ENCODE measurements at regions not wholly inside any gene's neighbourhood (a gene's known extent, or its start where the extent isn't known, plus 50 kb on each side); places are given as distances from the start of the nearest gene placed in this dataset.

DNA sequence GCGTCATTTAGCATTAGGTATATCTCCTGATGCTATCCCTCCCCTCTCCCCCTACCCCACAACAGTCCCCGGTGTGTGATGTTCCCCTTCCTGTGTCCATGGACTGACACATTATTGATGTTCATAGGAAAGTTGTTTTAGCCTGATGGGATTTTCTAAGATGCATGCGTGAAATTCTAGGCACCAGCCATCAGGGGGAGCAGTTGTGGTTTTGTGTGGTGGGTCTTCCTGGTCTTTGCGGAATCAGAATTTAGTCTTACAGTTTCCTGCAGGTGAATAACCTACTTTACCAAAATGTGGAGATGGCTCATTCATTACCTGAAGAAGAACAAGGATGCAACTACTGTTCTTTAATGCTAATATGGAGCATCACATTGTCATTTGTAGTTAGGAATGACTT lies 455.0 kb upstream of the THBS1 start:
- DNase-seq (ENCODE audit: low spot score) = peak; percentile 34

DNA sequence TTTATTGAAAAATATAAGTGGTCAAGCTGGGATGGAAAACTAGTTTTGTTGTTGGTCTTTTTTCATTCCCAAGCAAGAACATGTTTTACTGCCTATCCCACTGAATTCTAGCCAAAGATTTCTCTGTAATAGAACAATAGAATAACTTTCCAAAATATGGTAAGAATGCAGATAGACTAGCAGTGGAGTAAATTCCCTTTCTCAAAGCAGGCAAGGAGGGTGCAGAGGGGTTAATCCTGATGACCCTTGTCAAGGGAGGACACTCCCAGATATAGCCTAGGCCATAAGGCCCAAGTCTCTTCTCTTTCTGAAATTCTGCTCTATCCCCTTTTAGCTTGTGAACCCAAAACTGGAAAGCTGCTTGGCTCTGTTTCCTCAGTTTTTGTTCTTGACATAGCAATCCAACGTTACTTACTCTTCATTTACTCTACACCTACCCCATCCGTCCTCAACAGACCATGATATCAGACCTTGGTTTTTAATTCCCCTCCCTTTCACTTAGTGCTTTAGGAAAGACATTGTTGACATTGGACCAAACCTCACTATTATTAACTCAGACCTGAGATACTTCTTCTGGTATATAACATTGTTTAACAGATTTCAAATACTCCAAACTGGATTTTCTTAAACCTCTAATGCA lies 453.6 kb upstream of the THBS1 start:
- no peak for DNase-seq (ENCODE audit: low spot score)

DNA sequence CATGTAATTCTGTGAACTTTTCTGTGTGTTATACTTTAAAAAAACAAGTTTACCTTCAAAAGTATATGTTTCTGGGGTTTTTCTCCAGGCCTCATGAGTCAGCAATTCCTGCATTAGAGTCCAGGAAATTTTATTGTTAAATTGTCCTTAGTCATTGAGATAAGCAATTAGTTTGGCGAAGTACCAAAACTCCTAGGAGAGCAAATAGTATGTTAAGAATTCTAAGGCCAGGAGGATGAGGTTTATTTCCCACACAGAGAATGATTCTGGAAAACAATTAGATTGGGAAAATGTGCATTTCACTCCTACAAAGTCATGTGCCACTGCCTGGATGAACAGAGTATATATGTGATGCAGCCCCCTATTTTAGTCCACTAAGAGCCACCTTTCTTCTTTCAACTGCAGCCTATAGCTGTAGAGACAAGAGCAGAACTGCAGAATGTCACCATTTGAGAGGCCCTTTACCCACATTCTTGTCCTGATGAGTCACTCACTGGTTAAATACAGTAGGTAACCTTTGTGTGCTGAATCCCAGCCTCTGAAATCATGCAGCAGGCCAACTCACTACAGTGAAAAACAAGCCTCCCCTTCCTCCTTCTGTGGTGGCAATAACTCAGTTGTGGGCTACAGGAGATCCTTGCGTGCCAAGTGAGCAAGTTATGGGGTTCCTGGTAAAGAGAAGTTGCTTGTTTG lies 452.8 kb upstream of the THBS1 start:
- peak; percentile 27 for DNase-seq (ENCODE audit: low spot score)

DNA sequence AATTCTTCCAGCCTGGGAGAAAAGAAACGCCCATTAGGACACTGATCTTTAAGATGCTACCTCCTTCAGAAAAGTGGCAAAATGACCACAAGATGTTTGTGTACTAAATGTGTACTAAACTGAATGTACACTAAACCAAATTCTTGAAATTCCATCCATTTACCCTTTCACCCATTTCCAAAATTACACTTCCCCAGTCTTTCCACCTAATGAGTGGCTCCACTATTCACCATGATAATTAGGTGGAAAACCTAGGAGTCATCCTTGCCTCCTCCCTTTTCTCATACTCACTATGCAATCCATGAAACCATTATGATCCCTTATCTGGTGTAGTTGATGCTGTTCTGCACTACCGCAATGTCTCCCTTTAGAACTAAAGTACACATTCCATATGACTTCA lies 452.1 kb upstream of the THBS1 start:
- DNase-seq (ENCODE audit: low spot score) = no peak

DNA sequence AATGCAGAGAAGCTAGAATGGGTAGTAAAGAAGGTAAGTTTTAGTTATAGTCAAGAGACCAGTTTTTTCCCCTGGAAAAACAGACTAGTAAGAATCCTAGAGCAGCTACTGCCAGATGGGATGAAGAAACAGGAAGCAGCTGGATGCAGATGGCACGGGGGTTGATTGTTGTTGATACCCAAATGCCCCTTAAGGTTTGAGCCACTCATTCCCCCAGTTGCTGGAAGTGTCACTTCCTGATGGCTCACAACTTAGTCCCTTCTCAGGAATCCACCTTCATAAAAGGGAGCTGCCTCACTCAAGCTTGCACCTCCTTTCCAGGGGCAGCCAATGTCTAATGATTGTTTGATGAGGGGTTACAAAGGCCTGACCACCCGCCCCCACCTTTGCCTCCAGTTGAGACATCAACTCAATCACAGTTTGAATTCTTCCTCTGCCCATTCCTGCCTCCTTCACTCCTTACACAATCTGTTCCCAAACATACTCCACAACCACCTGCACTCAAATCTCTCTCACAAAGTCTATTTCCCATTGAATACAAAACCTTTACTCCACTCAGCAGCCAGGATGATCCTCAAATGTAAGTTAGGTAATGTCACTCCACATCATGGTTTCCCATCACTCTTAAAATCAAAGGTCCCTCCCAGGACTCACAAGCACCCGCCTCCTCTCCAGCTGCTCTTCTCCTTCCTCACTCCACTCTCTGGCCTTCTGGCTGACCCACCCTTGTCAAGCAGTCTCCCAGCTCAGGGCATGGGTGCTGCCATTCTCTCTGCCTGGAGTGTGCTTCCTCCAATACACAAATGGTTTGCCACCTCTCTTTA lies 450.1 kb upstream of the THBS1 start:
- no peak for DNase-seq (ENCODE audit: low spot score)

DNA sequence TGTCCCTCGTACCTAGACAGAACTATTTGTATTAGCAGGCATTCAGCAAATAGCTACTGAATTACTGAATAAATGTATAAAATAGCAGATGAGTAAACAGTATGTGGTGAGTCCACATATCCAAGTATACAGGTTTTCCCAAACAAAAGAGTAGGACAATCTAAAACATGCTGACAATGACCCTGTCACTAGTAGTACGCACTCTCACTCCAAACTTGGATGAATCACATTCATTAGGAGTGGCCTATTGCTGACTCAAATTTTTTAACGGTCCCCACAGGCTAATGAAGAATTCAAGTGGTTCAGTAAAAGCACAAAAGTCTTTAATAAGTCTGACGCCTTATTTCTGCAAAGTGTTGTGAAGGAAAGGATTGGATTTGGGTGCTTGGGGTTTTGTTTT lies 449.3 kb upstream of the THBS1 start:
- DNase-seq (ENCODE audit: low spot score) = no peak

DNA sequence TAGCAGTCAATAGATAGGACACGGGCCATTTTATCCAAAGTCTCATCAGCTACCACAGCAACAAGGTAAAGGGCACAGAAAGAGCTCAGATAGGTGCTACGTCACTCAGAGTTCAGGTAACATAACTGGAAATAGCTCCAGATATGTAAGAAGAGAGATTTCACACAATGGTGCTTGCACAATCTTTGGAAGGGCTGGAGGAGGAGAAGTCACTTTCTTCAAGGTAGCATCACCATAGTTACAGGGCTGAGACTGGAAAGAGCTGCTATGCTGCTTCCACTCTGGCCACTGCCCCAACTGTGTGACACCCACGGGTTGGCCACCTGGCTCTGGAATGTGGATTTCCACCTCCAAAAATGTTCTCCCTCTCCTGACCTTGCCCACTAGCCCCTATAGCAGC lies 448.8 kb upstream of the THBS1 start:
- DNase-seq (ENCODE audit: low spot score) = no peak

DNA sequence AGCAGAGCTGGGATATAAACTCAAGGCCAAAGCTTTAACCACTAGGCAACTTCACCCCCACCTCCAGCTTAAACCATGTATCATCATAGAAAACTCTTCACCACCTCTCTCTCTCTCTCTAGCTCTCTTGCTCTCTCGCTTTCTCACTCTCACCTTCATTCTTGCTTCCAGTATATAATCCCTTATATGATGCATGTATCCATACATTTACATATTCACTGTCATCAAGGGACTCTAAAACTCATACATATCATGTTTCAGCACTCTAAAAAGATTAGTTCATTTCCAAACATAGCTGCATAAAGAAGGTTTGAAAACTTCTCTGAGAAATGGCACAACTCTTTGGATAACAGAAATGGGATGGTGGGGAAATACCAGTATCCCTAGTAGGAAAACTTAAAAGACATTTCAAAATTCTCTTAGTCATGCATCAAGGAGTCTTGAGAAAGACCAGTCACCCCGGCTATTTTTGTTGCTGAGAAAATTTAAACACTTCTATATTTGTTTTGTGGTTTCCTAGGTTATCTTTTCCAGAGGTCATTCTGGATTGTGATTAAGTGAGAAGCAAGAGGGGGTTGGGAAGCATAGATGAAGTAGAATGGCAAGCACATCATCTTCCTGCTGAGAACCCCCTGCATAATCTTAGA lies 447.8 kb upstream of the THBS1 start:
- DNase-seq (ENCODE audit: low spot score) = no peak

DNA sequence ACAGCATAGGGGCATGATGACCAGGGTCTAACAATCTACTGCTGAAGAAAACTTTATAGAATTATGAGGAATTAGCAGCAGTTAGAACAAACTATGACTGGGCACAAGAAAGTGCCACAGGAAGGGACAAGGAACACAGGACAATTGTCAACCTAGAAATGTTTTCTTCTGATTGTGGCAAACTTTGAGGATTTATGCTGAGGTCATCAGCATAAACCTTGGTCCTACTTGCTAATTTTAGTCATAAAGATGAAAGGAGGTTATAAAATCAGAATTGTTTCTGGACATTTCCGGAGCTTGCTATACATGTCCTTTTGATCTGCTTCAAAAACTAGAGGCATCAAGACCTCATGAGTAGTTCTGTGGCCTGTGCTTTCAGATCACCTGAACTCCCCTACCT lies 446.6 kb upstream of the THBS1 start:
- no peak for DNase-seq (ENCODE audit: low spot score)

DNA sequence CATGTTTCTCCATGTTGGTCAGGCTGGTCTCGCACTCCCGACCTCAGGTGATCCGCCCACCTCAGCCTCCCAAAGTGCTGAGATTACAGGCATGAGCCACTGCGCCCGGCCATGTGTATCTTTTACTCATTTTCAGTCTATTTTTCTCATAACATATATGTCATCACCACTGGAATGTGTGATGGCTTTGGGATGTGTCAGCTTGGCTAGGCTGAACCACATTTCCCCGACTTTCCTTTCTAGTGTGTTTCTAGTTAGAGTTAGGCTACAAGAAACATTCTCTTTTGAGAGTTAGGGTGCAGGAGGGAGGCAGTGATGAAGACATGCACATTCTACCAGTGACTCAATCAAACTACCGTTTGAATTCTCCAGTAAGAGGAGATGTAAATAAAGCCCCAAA lies 444.9 kb upstream of the THBS1 start:
- no peak for DNase-seq (ENCODE audit: low spot score)

DNA sequence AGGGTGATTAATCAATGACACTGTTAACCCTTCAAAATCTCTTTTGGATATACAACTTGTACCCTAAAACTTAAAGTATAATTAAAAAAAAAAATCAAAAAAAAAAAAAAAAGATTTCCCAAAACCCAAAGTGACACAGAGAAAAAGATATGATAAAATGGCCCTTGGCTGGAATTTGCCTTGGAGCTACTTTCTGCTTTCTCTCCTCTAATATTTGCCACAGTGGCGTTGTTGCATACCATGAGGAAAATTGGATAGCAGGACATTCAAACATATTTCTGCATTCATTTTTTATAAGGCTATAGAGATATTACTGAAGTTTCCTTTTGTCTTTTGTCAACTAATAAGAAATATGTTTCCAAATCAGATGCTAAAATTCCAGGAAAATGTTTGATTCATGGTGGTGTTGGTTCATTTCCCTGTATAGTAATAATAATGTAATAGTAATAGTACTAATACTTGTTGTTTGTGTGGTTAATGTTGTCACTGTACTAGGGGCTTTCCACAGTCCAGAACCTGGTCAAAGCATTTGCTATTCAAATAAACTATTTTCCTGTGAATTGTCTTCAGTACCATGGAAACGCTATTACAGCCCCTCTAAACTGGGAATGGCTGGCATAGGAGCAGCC lies 441.3 kb upstream of the THBS1 start:
- DNase-seq (ENCODE audit: low spot score) = no peak

DNA sequence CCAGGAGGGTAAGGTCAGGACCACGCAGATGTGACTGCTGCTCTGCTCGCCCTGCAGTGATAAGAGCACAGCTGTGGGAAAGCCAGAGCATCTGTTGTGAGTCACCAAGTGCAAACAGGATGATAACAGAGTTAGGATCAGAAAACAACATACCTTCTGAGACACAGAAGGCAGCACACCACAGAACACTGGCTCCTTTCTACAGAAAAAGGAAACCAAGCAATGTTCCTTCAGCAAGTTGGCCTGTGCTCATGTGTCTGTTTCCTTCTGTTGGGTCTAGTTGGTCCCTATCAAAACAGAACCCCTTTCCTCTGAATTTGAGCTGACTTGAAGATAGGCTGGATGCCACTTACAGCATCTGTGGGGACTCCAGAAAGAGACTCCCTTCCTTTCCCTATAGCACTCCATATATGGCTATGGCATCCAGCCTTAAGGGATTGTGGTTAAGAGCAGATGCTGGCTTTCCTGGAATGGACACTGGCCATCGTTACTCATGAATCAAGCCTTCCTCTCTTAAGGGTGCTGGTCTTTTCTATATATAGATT lies 440.7 kb upstream of the THBS1 start:
- no peak for DNase-seq (ENCODE audit: low spot score)

DNA sequence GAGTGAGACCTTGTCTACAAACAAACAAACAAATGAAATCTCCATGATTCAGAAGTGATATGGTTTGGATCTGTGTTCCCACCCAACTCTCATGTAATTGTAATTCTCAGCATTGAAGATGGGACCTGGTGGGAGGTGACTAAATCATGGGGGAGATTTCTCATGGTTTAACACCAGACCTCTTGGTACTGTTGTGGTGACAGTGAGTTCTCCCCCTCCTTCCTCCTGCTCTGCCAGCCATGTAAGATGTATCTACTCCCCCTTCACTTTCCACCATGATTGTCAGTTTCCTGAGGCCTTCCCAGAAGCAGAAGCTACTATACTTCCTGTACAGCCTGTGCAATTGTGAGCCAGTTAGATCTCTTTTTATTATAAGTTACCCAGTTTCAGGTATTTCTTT lies 438.4 kb upstream of the THBS1 start:
- DNase-seq (ENCODE audit: low spot score) = no peak

DNA sequence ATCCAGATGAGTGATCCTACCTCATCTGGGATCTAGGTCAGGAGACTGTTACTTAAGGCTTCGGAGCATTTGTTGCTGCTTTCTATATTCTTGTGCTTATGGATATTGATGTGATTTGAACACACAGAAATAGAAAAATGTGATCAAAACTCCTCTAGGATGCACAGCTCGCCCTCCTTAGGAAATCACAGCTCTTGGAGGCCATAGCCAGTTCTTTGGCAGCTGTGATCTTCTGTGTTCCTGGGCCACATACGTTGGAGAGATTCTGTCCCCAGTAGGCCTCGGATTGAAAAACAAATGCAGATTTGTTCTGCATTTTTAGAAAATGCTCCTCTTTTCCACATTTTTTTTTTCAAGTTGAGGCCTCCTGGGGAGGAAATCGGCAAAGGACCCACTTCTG lies 437.4 kb upstream of the THBS1 start:
- DNase-seq (ENCODE audit: low spot score) = no peak

DNA sequence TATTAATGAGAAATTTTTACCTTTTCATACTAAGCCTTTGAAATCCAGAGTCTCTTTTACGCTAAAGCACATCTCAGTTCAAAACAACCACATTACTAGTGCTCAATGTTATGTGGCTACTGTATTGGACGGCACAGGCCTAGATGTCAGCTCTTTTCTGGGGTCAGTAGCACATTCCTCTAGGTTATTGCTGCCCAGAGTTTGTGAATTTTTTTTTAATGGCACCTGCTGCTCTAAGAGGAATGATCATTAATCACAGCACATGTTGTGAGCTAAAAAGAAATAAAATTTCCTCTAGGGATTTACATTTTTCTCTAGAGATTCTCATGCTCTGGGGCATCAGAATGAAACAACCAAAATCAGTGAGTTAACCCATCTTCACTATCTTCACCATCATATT lies 436.8 kb upstream of the THBS1 start:
- DNase-seq (ENCODE audit: low spot score) = no peak

DNA sequence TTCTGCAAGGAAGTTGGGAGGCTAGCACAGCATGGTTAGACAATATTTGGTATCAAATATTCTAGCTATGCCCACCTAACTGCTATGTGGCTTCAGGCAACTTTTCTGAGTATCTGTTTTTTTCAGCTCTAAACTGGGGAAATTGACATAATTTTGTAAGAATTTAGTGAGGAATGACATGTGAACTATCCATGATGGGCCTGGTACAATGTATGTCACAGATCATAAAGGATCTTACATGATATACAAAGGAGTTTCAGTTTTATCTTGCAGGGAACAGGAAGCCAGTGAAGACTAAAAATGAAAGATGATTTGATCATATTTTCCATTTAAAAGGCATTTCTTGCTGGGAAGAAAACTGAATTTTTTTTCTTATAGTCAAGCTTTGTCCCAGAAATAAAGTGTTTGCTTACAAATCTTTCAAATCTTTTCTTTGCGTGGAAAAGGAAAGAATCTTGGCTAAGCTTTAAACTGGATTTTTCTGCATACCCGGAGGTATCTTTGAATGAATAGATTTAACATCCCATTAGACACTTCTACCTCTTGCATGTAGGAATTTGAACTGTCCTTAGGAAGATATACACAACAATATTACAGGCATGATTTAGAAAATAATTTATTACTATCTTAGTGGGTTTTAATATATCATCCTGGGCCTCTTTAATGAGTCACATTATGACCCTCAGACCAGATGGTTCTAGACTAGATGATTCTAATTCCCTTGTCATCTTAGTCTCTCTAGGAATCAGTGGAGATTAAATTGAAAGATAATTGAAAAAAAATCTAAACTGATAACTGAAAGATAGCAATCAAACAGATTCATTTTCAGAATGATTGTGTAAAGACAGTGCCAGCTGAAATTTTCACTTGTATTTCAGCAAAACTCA lies 436.0 kb upstream of the THBS1 start:
- no peak for DNase-seq (ENCODE audit: low spot score)

DNA sequence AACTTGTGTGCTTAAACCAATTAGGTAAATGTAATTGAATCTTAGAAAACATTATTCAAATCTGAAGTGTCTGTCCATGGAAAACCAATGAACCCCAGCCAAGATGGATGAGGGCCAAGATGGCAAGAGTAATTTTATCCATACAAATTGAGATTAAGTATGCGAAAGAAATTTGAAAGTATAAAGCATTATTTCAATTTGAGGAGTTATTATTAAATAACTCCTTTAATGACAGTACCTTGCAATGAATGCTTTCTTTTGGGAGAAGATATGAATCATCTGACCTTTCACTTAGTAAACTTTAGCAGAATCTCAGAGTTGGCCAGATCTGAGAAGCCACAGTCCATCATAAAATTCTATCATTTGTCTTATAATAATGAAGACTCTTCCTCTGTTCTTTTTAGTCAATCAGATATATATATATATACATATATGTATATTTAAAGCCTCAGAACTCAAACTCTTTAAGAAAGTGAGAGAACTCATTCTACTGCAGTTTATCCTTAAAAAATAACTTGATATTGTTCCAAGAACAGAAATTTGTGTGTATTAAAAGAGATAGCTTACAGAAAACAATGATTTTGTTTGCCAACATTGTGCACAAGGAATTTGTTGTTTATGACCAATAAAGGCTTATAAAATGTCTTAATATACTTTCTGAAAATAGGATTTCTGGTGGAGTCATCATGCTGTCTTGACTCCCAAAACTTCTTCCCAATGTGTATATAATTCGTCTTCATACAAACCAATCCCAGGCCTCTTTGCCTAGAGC lies 434.8 kb upstream of the THBS1 start:
- DNase-seq (ENCODE audit: low spot score) = no peak

DNA sequence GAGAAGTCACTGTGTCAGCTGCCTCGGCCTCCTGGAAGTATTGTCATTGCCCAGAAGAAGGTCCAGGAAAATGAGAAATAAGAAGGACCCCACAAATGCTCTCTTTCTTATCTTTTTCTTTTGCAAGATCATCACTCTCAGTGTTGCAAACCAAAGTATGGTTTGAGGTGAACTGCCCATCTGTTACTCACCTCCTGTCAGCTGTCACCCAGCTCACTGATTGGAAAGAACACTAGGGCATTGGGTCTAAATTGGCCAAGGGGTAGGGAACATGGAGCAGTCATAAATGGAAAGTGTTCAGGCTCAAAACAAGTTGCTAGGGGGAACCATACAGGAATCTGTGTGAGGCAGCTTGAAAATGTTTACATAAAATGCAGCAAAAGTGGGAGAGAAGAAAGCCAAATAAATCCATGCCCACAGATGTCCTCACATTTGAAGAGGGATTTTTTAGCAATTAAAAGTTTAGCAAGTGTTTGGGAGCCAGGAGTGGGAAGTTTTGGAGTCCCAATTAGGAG lies 431.2 kb upstream of the THBS1 start:
- no peak for DNase-seq (ENCODE audit: low spot score)

DNA sequence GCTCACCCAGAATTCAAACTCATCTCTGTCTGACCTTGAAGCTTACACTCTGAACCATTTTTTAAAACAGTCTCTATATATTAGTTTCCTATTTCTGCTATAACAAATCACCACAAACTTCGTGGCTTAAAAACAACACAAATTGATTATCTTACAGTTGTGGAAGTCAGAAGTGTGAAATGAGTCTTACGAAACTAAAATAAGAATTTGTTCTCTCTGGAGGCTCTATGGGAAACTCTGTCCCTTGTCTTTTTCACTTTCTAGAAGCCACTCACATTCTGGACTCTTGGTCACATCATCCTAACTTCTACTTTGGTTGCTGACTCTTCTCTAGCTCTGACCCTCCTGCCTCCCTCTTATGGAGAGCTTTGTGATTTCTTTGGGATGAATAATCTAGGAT lies 429.3 kb upstream of the THBS1 start:
- DNase-seq (ENCODE audit: low spot score) = no peak
